Thyroid gland (tissue), 4 donors: ENCODE measurements at regions not wholly inside any gene's neighbourhood (a gene's known extent, or its start where the extent isn't known, plus 50 kb on each side); places are given as distances from the start of the nearest gene placed in this dataset.

Experiments used
- DNase-seq, 2 donors: peaks; one replicate each; pipeline ENCODE4 v3.0.0-alpha.2; 2019
- H3K27ac ChIP-seq, 3 donors: fragments of 200-600 bp; sonication (generic); 1 replicate in 2 of 3; 2 replicates in 1 of 3; pipeline ENCODE4 v1.5.1; 2016 to 2019; ENCODE audit warnings: mild to moderate bottlenecking in 1 of 3, moderate library complexity in 1 of 3
- H3K27me3 ChIP-seq: fragments of 200-600 bp; sonication (generic); one replicate; pipeline ENCODE4 v1.5.1; 2019
- H3K36me3 ChIP-seq, 2 donors: fragments of 200-600 bp; sonication (generic); one replicate each; pipeline ENCODE4 v1.5.1; 2016 to 2019
- H3K4me1 ChIP-seq, 2 donors: fragments of 200-600 bp; sonication (generic); one replicate each; pipeline ENCODE4 v1.5.1; 2017 to 2019
- H3K4me3 ChIP-seq, 3 donors: fragments of 200-600 bp; sonication (generic); replicated peaks in 1 of 3; 1 replicate in 2 of 3; 2 replicates in 1 of 3; pipeline ENCODE4 v1.5.1; 2016; ENCODE audit warnings: mild to moderate bottlenecking in 1 of 3
- H3K9me3 ChIP-seq: fragments of 200-600 bp; sonication (generic); one replicate; pipeline ENCODE4 v1.5.1; 2017
- POLR2A ChIP-seq, 2 donors: fragments of 450-650 bp; IDR thresholded peaks; one replicate each; pipeline ENCODE4 v1.6.1; 2017; ENCODE audit warnings: antibody characterized with exemption in 2 of 2, mild to moderate bottlenecking in 2 of 2, moderate library complexity in 1 of 2
- WGBS, 2 donors: methylation state at CpG; one replicate each; pipeline ENCODE4 v1.1.5; 2017; 5-methylcytosine and 5-hydroxymethylcytosine counted together
- intact Hi-C: fragments of 100-400 bp; cut with DNase I; formaldehyde crosslinking; loops from one replicate; pipeline ENCODE4 v1.15.1; 2023
- TF ChIP-seq, protein P1 (sequence below), 6 experiments: fragments of 200-600 bp in 3 of 6; fragments of 450-650 bp in 3 of 6; sonication (generic) in 3 of 6; IDR thresholded peaks; one replicate each; pipeline ENCODE4 v1.5.1; 2016 to 2019; ENCODE audit warnings: antibody characterized with exemption in 6 of 6, mild to moderate bottlenecking in 2 of 6, inconsistent platforms in 1 of 6, moderate library complexity in 1 of 6

GRCh38 chr13:40215747-40216146 is 450.7 kb downstream of the FOXO1 start:
- no peak for TF ChIP-seq POLR2A (IDR thresholded peaks at IDR 0.05)
- TF ChIP-seq, protein P1, sequence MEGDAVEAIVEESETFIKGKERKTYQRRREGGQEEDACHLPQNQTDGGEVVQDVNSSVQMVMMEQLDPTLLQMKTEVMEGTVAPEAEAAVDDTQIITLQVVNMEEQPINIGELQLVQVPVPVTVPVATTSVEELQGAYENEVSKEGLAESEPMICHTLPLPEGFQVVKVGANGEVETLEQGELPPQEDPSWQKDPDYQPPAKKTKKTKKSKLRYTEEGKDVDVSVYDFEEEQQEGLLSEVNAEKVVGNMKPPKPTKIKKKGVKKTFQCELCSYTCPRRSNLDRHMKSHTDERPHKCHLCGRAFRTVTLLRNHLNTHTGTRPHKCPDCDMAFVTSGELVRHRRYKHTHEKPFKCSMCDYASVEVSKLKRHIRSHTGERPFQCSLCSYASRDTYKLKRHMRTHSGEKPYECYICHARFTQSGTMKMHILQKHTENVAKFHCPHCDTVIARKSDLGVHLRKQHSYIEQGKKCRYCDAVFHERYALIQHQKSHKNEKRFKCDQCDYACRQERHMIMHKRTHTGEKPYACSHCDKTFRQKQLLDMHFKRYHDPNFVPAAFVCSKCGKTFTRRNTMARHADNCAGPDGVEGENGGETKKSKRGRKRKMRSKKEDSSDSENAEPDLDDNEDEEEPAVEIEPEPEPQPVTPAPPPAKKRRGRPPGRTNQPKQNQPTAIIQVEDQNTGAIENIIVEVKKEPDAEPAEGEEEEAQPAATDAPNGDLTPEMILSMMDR (IDR thresholded peaks at IDR 0.05) = no peak
- Histone ChIP-seq H3K27me3 (no peaks in the 10 kb centered on the region), H3K36me3 (no peaks in the 10 kb centered on the region), H3K4me3 (no peak overlapping the region), H3K9me3 (no peaks in the 10 kb centered on the region), H3K4me1 (peaks cover 8% of the 10 kb centered on the region in 2 donors), H3K27ac (no peak overlapping the region)
- intact Hi-C loops = no loop called here
- no peak for DNase-seq
- WGBS, 2 donors = 85 to 91% methylated on average over 3 of the region's 3 CpGs

- TF ChIP-seq POLR2A (IDR thresholded peaks at IDR 0.05) = no peak
- TF ChIP-seq, protein P1 (IDR thresholded peaks at IDR 0.05) = no peak
- Histone ChIP-seq H3K36me3 (no peaks in the 10 kb centered on the region), H3K9me3 (no peaks in the 10 kb centered on the region), H3K27me3 (no peaks in the 10 kb centered on the region), H3K4me3 (no peak overlapping the region), H3K4me1 (peaks cover 23 to 24% of the 10 kb centered on the region in 2 donors), H3K27ac (no peak overlapping the region)
- intact Hi-C loops = no loop called here
- DNase-seq = no peak
- 81 to 90% methylated on average over 4 of the region's 4 CpGs for WGBS, 2 donors
Measured at GRCh38 chr13:40217675-40218074, 448.8 kb downstream of the FOXO1 start.

DNA sequence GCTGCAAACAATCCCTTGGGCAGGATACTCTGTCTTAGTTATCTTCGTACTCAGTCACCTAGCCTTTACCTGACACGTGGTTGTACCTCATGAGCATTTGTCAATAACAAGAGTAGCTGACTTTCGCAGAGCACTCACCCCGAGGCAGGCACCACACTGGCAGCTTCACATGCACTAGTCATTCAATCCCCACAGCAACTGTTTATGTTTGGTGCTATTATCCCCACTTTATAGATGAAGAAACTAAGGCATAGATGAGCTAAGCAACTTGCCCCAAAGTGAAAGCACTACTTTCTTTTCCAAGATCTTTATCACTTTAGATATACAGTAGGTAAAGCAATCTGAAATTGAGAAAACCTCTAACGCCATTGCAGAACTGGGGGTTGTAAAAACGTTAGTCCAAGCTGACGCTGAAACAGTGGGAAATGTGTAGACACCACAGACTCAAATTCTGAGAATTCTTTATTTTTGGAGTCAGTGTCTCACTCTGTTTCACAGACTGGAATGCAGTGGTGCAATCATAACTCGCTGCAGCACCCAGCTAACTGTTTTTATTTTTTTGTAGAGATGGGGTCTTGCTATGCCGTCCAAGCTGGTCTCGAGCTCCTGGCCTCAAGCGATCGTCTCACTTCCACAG is 446.0 kb downstream of the FOXO1 start:
- intact Hi-C loops = no loop called here
- Histone ChIP-seq H3K4me1 (peaks cover 23 to 24% of the 10 kb centered on the region in 2 donors), H3K27ac (peak overlapping the region; percentile 66 to 93 (median 77)), H3K36me3 (no peaks in the 10 kb centered on the region), H3K9me3 (no peaks in the 10 kb centered on the region), H3K27me3 (no peaks in the 10 kb centered on the region), H3K4me3 (no peak overlapping the region)
- TF ChIP-seq, protein P1 (IDR thresholded peaks at IDR 0.05) = no peak
- TF ChIP-seq POLR2A (IDR thresholded peaks at IDR 0.05) = no peak
- 92 to 93% methylated on average over 12 of the region's 12 CpGs for WGBS, 2 donors
- DNase-seq = no peak

- TF ChIP-seq, protein P1 (IDR thresholded peaks at IDR 0.05) = no peak
- no peak for TF ChIP-seq POLR2A (IDR thresholded peaks at IDR 0.05)
- DNase-seq = peak; percentile 85 to 86
- Histone ChIP-seq H3K4me3 (no peak overlapping the region), H3K4me1 (peaks cover 23 to 24% of the 10 kb centered on the region in 2 donors), H3K9me3 (no peaks in the 10 kb centered on the region), H3K27ac (peak overlapping the region; percentile 66 to 93 (median 77)), H3K36me3 (no peaks in the 10 kb centered on the region), H3K27me3 (no peaks in the 10 kb centered on the region)
- WGBS, 2 donors = 13 to 43% methylated on average over 1 of the region's 1 CpG
- intact Hi-C loops = no loop called here
Measured at GRCh38 chr13:40221131-40221459, 445.3 kb downstream of the FOXO1 start.

DNA sequence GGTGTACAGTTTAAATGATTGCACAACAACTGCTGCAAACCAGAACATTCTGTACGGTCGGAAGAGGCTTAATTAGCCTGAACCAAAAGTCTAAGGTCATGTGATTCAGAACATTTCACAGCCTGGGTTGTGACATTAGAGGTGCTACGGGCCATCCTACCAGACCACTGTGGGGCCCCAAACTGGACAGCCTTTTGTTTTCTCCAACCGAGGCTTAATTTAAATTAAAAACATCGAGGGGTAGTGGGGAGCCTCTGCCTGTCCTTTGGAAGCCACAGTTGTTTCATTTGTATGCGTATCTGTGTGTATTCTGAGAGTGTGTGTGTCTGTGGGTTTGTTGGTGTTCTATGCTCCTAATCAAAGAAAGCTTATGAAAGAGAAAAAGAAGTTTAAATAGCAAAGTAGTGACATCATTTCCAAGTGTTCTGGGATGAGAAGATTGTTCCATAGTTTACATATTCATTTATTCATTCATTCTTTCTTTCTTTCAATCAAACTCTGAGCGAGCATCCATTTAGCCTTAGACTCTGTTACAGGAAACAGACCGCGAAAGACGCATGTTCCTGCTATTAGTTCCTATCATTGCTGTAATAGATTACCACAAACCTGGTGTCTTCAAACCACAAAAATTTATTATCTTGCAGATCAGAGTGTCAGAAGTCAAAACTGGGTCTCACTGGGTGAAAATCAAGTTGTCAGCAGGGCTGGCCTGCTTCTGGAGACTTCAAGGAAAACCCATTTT is 444.8 kb downstream of the FOXO1 start:
- H3K27ac ChIP-seq = peak overlapping the region; percentile 77 to 93 (median 82)
- H3K4me1 ChIP-seq = peaks cover 23 to 24% of the 10 kb centered on the region in 2 donors
- no peaks in the 10 kb centered on the region for H3K27me3 ChIP-seq
- no peaks in the 10 kb centered on the region for H3K36me3 ChIP-seq
- intact Hi-C loops = no loop called here
- TF ChIP-seq, protein P1 (IDR thresholded peaks at IDR 0.05) = no peak
- TF ChIP-seq POLR2A (IDR thresholded peaks at IDR 0.05) = peak in 1 of 2 donors; percentile 31
- no peaks in the 10 kb centered on the region for H3K9me3 ChIP-seq
- 58% methylated on average over 10 of the region's 10 CpGs for WGBS, 2 donors
- DNase-seq = no peak
- no peak overlapping the region for H3K4me3 ChIP-seq
